ENCODE measurements at regions not wholly inside any gene's neighbourhood (a gene's known extent, or its start where the extent isn't known, plus 50 kb on each side); places are given as distances from the start of the nearest gene placed in this dataset.

DNA sequence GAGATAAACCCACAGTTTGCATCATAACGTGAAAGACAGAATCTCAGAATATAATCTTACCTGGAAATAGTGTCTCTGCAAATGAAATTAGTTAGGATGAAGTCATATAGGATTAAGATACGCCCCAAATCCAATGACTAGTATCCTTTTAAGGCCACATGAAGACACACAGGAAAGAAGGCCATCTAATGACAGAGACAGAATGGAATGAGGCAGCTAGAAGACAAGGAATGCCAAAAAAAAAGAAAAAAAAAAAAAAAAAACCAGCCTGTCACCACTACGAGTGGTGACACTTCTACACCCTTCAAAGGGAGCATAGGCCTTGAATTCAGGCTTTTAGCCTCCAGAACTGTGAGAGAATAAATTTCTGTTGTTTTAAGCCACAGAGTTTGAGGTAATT lies 82.9 kb downstream of the HYCC1 start:
- TF ChIP-seq EZH2 (IDR thresholded peaks at IDR 0.05; ENCODE audit: low read length), result no peak
- TF ChIP-seq, protein P1, sequence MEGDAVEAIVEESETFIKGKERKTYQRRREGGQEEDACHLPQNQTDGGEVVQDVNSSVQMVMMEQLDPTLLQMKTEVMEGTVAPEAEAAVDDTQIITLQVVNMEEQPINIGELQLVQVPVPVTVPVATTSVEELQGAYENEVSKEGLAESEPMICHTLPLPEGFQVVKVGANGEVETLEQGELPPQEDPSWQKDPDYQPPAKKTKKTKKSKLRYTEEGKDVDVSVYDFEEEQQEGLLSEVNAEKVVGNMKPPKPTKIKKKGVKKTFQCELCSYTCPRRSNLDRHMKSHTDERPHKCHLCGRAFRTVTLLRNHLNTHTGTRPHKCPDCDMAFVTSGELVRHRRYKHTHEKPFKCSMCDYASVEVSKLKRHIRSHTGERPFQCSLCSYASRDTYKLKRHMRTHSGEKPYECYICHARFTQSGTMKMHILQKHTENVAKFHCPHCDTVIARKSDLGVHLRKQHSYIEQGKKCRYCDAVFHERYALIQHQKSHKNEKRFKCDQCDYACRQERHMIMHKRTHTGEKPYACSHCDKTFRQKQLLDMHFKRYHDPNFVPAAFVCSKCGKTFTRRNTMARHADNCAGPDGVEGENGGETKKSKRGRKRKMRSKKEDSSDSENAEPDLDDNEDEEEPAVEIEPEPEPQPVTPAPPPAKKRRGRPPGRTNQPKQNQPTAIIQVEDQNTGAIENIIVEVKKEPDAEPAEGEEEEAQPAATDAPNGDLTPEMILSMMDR (optimal IDR thresholded peaks at IDR 0.05 in 1 of 3, IDR thresholded peaks at IDR 0.05 in 1 of 3, conservative IDR thresholded peaks at IDR 0.05 in 1 of 3; ENCODE audit: extremely low read depth in 1 of 3, insufficient read depth in 2 of 3, low read length in 3 of 3), result no peak
